K562 (cell line): ENCODE measurements at regions not wholly inside any gene's neighbourhood (a gene's known extent, or its start where the extent isn't known, plus 50 kb on each side); places are given as distances from the start of the nearest gene placed in this dataset.

Experiments used
- NFRKB ChIP-seq: fragments of 450-650 bp; IDR thresholded peaks from 2 replicates; pipeline ENCODE4 v1.6.1; 2016; ENCODE audit warnings: low read depth
- USF2 ChIP-seq: sonication (generic); formaldehyde crosslinking; IDR thresholded peaks from 2 replicates; pipeline ENCODE4 v1.5.0; 2020; ENCODE audit warnings: missing genetic modification reagents
- ZNF431 ChIP-seq: sonication (generic); formaldehyde crosslinking; IDR thresholded peaks from 2 replicates; pipeline ENCODE4 v1.8.0; 2022; ENCODE audit warnings: mild to moderate bottlenecking, missing genetic modification reagents
- ZZZ3 ChIP-seq: fragments of 450-650 bp; IDR thresholded peaks from 2 replicates; pipeline ENCODE4 v1.6.1; 2016; ENCODE audit warnings: antibody characterized with exemption, mild to moderate bottlenecking, moderate library complexity

GRCh38 chr14:65279510-65279909, 133.0 kb upstream of the FUT8 start:
- TF ChIP-seq ZNF431 (CRISPR knock-in tag) (no peak), USF2 (no peak), NFRKB (no peak), ZZZ3 (no peak)
